SHP77 treated with DMSO at 0.1 percent for 48 hours (cell line): ENCODE measurements at regions not wholly inside any gene's neighbourhood (a gene's known extent, or its start where the extent isn't known, plus 50 kb on each side); places are given as distances from the start of the nearest gene placed in this dataset.

Experiments
- DNase-seq: peaks from one replicate; lab custom pipeline; 2025; lab: John Stamatoyannopoulos, UW

- no peak for DNase-seq
Measured at GRCh38 chr3:99542767-99543518, 95.5 kb upstream of the COL8A1 start.

- DNase-seq, result no peak
Measured at GRCh38 chr3:99541181-99541580, 97.2 kb upstream of the COL8A1 start.

DNA sequence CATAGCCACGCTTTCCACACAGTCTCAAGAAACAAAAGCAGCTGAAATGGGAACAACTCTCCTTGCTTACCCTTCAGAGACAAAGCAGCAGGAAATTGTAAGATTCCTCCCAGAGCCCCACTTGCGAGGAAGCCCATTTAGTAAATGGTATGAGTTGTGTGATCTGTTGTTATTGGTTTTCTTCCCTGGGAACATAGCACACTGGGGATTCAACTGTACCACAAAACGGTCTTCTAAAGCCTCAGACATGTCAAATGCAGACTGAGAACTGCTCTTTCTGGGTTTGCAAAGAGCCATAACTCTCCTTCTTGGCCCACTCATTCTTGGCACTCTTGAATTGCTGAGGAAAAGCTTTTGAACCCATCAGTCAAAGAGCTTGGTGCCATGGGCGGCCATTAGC lies 101.0 kb upstream of the COL8A1 start:
- no peak for DNase-seq

- no peak for DNase-seq
Measured at GRCh38 chr3:99536555-99537314, 101.7 kb upstream of the COL8A1 start.

DNA sequence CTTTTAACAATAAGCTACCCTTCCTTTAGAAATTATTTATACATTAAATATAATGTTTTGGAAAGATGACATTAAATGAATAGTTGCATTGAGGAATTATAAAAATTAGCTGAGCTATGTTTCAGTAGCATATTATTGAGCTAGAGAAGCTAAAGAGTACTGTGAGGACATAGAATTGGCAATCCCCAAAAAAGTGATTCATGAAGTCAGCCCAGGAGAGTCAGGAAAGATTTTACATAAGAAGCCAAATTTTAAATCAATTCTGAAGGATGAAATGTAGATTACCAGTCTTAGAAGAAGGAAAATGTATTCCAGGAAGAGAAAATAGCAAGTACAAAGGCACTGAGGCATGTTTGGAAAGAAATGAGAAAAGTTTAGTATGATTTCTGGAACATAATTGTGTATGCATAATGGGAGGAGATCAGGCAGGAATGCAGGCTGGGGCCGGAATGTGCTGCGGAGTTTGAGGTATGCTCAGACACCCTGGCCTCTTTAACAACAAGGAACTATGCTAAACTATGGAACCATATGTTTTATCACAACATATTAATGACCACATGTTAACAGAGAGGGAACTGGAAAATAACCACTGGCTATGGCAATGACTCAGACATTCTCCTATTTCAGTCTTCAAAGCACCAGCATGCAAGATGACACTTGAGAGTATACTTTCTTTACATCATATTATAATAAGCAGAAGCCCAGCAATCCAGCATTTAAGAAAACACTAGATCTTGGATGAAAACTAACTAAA lies 103.3 kb upstream of the COL8A1 start:
- no peak for DNase-seq

GRCh38 chr3:99532246-99532645 lies 106.1 kb upstream of the COL8A1 start:
- DNase-seq, result peak; percentile 34

GRCh38 chr3:99529265-99529664 lies 109.1 kb upstream of the COL8A1 start:
- no peak for DNase-seq

DNA sequence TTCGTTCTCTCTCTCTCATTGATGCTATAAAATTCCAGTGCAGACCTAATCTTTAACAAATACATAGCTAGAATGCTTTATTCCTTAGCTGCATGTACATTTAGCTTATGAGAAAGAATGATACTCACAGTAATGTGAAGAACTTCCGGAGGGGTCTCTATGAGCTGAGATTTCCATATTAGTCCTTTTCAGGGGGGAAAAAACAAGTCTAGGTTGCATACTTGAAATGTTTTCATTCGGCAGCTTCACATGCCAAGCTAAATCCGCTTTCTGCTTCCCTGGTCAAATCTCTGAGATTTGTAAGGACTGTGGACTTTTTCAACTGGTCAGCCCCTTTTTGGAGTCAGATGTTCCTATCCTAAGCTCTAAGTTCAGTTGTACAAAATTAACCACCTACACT lies 111.5 kb upstream of the COL8A1 start:
- no peak for DNase-seq

DNA sequence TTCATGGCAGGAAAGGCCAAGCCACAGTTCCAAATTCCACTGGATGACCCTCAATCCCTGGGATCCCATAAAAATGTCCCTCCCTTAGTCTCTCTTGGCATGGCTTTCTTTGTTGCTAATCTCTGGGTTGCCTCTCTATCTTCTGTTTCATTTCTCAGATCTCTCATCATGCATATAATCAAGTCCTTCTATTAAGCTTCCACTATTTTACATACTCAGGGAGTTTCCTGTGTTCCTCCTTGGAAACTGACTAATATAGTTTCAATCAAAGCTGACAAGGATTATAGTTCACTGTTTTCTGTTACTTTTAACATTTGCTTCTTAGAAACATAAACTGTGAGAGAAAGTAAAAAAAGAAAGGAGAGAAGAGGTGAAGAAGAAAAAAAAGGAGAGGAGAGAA lies 113.8 kb upstream of the COL8A1 start:
- DNase-seq, result no peak

DNA sequence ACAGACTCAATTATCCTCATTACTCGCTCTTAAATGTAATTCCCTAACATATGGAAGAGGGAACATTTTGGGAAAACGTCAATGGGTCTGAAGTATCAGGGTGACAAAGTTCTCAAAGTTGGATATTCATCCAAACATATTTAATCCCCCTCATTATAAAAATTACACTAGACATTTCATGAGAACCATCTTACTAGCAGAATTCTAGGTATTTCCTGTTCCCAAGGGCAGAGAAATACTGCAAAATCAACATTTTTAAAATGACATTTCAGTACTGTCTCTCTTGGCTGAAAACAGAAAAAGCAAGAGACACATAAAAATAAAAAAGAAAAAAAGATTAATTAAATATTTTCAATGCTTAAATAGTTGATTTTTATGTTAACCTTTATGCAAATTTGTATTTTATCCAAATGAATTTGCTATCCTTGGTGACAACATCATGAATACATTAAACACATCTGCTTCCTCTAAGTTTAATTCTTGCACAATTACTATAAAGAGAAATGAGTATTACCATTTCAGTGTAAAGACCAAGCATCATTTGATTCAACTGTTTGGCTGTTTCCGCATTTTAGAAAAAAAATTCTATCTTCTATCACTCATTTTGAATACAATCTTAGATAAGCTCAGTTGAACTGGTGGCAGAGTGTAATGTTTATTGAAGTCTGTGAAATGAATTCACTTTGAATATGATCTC lies 114.8 kb upstream of the COL8A1 start:
- no peak for DNase-seq

DNA sequence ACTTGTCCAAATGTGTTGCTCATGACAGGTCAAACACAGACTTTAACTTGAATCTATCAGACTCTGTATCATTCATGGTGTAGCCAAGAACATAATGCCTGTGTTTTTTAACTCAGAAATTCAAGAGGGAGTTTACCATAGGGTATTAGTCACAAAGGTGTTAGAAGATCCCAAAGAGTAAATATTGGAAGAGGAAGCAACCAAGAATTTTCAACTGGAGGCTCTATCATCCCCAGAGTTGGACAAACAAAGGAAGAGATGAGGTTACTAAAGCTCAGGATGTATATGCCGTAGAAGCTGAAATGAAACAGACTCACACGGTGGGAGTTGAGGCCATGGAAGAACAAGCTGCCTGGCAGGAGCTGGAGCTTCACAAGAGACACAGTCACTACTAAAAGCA lies 116.2 kb upstream of the COL8A1 start:
- DNase-seq, result no peak

DNA sequence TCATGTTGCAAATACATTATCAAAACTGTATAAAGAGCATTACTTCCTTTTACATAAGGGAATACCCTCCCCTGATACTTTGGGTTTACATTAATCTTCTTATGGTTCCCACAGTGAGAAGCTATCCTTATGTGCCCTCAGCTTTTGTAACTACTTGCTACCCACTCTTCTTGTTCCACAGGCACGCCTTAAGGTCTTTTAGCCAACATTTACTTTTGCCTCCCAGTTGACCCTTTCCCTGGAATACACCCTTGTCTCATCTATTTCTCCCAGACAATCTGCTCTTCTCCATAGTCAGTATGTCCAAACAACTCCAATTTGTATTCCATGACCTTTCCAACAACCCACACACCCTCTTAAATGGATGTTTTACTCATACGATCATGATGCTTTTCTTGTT lies 116.8 kb upstream of the COL8A1 start:
- DNase-seq, result no peak

DNA sequence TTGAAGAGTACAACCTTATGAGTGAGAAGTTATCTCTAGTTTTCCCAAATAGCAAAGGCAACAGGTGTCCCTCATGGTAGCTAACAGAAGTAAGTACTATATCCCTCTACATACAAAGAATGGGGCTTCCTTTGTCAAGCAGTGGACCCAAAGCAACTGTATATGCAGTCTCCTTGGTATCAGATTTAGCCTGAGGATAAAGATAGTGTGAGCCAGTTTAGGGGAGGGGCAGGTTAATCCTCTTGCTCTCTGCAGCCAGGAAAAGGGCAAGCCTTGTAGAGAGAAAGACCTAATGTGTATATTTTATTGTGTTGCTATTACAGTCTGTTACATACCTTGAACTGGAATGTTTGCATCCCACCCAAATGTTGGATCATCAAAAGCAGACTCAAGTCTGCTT lies 117.9 kb upstream of the COL8A1 start:
- DNase-seq, result no peak

GRCh38 chr3:99516936-99517335 lies 121.5 kb upstream of the COL8A1 start:
- no peak for DNase-seq

GRCh38 chr3:99515891-99516290 lies 122.5 kb upstream of the COL8A1 start:
- DNase-seq, result no peak

DNA sequence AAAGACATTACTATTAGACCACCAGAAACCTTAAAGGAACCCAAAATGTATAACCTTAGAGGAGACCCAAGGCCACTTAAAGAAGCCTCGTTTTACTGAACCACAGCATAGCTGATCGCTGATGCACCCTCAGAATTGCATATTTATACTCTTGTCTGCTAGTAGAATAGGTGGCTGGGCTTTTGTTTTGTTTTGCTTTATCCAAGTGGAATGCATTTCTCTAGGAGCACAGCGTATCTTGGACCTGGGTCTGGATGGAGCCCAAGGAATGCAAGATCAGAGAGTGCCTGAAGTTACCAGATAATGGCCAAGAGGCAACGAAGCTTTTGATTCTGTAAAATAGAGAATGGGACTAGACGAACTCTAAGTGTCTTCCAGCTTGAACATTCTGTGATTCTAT lies 129.2 kb upstream of the COL8A1 start:
- no peak for DNase-seq

DNA sequence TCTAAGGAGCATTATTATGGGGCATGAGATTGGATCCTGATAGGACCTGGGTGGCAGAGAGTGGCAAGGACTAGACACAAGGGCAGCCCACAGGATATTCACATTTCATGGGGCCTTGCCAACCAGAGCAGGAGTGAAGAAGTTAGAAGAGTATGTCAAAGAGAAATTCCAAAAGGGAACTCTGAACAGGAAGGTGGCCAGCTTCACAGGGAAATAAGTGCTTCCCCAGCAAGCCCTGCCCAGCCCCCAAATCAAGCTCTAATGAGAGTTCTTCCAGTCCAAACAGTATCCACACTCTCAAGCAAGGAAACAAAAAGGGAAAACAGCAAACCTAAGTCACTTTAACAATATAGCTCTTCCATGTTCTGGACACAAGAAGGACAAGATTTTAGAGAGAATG lies 130.2 kb upstream of the COL8A1 start:
- DNase-seq, result no peak

DNA sequence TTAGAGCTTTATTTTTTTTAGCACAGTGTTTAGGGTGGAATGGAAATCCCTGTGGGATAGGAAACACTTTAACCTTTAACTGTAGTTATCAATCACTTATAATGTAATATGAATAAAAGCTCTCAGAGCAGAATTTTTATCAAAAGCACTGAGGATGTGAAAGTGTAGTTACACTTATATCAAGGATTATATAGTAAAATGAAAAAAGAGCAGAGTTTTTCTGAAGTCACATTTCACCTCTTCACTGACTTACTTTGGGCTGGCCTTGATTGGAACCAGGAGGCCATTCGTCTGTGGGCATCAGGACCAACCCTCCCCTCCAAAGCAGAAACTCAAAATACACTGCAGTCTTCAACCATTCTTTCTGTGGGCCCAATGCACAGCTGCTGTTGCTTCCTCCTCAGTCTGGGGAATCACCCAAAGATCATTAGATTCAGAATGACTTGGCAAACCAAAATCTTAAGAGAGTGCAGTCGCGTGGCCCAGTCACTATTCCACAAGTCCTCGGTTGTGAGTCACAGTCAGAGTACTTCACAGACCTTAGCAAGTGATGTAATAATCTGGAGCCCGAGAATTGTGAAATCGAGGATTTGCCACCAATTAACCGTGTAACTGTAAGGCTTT lies 132.6 kb upstream of the COL8A1 start:
- DNase-seq, result no peak

- DNase-seq, result no peak
Measured at GRCh38 chr3:99505200-99505599, 133.2 kb upstream of the COL8A1 start.

- peak; percentile 5 for DNase-seq
Measured at GRCh38 chr3:99504258-99504657, 134.1 kb upstream of the COL8A1 start.

- DNase-seq, result no peak
Measured at GRCh38 chr3:99503350-99503749, 135.0 kb upstream of the COL8A1 start.

DNA sequence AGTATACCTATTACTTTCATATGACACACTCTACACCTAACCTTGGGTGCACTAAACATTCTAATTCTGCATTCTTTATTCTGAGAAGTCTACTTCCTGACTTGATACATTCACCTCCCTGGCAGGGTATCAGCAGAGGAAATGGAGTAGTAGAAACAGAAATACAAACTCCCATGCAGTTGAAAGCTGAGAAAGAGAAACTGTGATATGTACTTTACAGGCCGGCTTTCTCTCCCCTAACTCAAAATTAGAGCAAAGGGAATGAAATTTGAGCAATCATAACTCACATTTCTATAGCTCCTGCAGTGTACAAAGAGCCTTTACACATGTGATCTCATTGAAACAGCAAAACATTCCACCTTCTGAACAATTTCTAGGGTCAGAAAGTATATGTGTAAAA lies 135.5 kb upstream of the COL8A1 start:
- no peak for DNase-seq
